ENCODE measurements at regions not wholly inside any gene's neighbourhood (a gene's known extent, or its start where the extent isn't known, plus 50 kb on each side); places are given as distances from the start of the nearest gene placed in this dataset.

- no peak overlapping the region for H2AK5ac ChIP-seq (ENCODE audit: low read depth, low read length)
- H3K4me3 ChIP-seq (ENCODE audit: low read length in 2 of 2): no peak overlapping the region
- H3K9ac ChIP-seq (ENCODE audit: low read depth, low read length, poor library complexity): no peak overlapping the region
- no peak overlapping the region for H2BK15ac ChIP-seq (ENCODE audit: low read length)
- H2BK5ac ChIP-seq (ENCODE audit: low read length): no peak overlapping the region
- H2BK120ac ChIP-seq (ENCODE audit: low read depth, low read length): no peak overlapping the region
- H3K4ac ChIP-seq (ENCODE audit: low read length): no peak overlapping the region
- no peak for DNase-seq (ENCODE audit: low spot score)
- no peaks in the 10 kb centered on the region for H3K36me3 ChIP-seq (replicated peaks in 1 of 2; ENCODE audit: control insufficient read depth in 2 of 2, insufficient read depth in 2 of 2, low read length in 2 of 2)
- H3K4me1 ChIP-seq (ENCODE audit: control insufficient read depth in 2 of 2, insufficient read depth in 1 of 2, low read depth in 1 of 2, low read length in 2 of 2): peaks cover 0 to 3% of the 10 kb centered on the region in 2 donors
- H4K8ac ChIP-seq (ENCODE audit: low read depth, low read length): no peak overlapping the region
- no peak overlapping the region for H3K4me2 ChIP-seq (ENCODE audit: insufficient read depth, low read length, poor library complexity, severe bottlenecking)
- no peaks in the 10 kb centered on the region for H3K9me3 ChIP-seq (replicated peaks in 1 of 2; ENCODE audit: control insufficient read depth in 2 of 2, insufficient read depth in 1 of 2, low read depth in 1 of 2, low read length in 2 of 2)
- H3K14ac ChIP-seq (ENCODE audit: low read length): no peak overlapping the region
- H3K79me1 ChIP-seq (ENCODE audit: low read depth, low read length): no peaks in the 10 kb centered on the region
- H2AFZ ChIP-seq (ENCODE audit: low read length): no peak overlapping the region
- no peak overlapping the region for H3K23ac ChIP-seq (ENCODE audit: low read depth, low read length, poor library complexity)
- no peak overlapping the region for H2BK12ac ChIP-seq (ENCODE audit: low read length)
- H4K91ac ChIP-seq (ENCODE audit: low read depth, low read length, poor library complexity): no peak overlapping the region
- H3K18ac ChIP-seq (ENCODE audit: low read length): no peak overlapping the region
- H3K27ac ChIP-seq (replicated peaks; ENCODE audit: low read length): no peak overlapping the region
- peaks cover 0 to 2% (median 0%) of the 10 kb centered on the region in 3 experiments for H3K27me3 ChIP-seq (ENCODE audit: control insufficient read depth in 3 of 3, insufficient read depth in 3 of 3, low read depth in 1 of 3, low read length in 3 of 3)
- WGBS, 2 donors (ENCODE audit: extremely low coverage in 2 of 2, insufficient read length in 2 of 2, insufficient replicate concordance in 1 of 2): no CpG with 5 or more reads among the region's 5 CpGs
These were observed 152.5 kb upstream of the NAV2 start for GRCh38 chr11:19560156-19560555.

GRCh38 chr11:19559746-19560145, 152.9 kb upstream of the NAV2 start:
- no peak overlapping the region for H2BK120ac ChIP-seq (ENCODE audit: low read depth, low read length)
- H2BK15ac ChIP-seq (ENCODE audit: low read length): no peak overlapping the region
- H3K4me1 ChIP-seq (ENCODE audit: control insufficient read depth in 2 of 2, insufficient read depth in 1 of 2, low read depth in 1 of 2, low read length in 2 of 2): peaks cover 0 to 3% of the 10 kb centered on the region in 2 donors
- no peak overlapping the region for H3K4me2 ChIP-seq (ENCODE audit: insufficient read depth, low read length, poor library complexity, severe bottlenecking)
- no peak overlapping the region for H3K4me3 ChIP-seq (ENCODE audit: low read length in 2 of 2)
- no peak overlapping the region for H3K14ac ChIP-seq (ENCODE audit: low read length)
- no peaks in the 10 kb centered on the region for H3K9me3 ChIP-seq (replicated peaks in 1 of 2; ENCODE audit: control insufficient read depth in 2 of 2, insufficient read depth in 1 of 2, low read depth in 1 of 2, low read length in 2 of 2)
- H4K91ac ChIP-seq (ENCODE audit: low read depth, low read length, poor library complexity): no peak overlapping the region
- H2BK12ac ChIP-seq (ENCODE audit: low read length): no peak overlapping the region
- no peak overlapping the region for H2AFZ ChIP-seq (ENCODE audit: low read length)
- H3K79me1 ChIP-seq (ENCODE audit: low read depth, low read length): no peaks in the 10 kb centered on the region
- no peak overlapping the region for H3K4ac ChIP-seq (ENCODE audit: low read length)
- no peak overlapping the region for H4K8ac ChIP-seq (ENCODE audit: low read depth, low read length)
- H3K27me3 ChIP-seq (ENCODE audit: control insufficient read depth in 3 of 3, insufficient read depth in 3 of 3, low read depth in 1 of 3, low read length in 3 of 3): peaks cover 0 to 2% (median 0%) of the 10 kb centered on the region in 3 experiments
- H2BK5ac ChIP-seq (ENCODE audit: low read length): no peak overlapping the region
- no peaks in the 10 kb centered on the region for H3K36me3 ChIP-seq (replicated peaks in 1 of 2; ENCODE audit: control insufficient read depth in 2 of 2, insufficient read depth in 2 of 2, low read length in 2 of 2)
- no peak for DNase-seq (ENCODE audit: low spot score)
- WGBS, 2 donors (ENCODE audit: extremely low coverage in 2 of 2, insufficient read length in 2 of 2, insufficient replicate concordance in 1 of 2): no CpG with 5 or more reads among the region's 6 CpGs
- H3K18ac ChIP-seq (ENCODE audit: low read length): no peak overlapping the region
- no peak overlapping the region for H3K27ac ChIP-seq (replicated peaks; ENCODE audit: low read length)
- H3K23ac ChIP-seq (ENCODE audit: low read depth, low read length, poor library complexity): no peak overlapping the region
- no peak overlapping the region for H3K9ac ChIP-seq (ENCODE audit: low read depth, low read length, poor library complexity)
- H2AK5ac ChIP-seq (ENCODE audit: low read depth, low read length): no peak overlapping the region

- H3K4ac ChIP-seq (ENCODE audit: low read length): no peak overlapping the region
- H3K4me3 ChIP-seq (ENCODE audit: low read length in 2 of 2): no peak overlapping the region
- H3K79me1 ChIP-seq (ENCODE audit: low read depth, low read length): no peaks in the 10 kb centered on the region
- DNase-seq (ENCODE audit: low spot score): no peak
- no CpG with 5 or more reads among the region's 12 CpGs for WGBS, 2 donors (ENCODE audit: extremely low coverage in 2 of 2, insufficient read length in 2 of 2, insufficient replicate concordance in 1 of 2)
- H3K4me2 ChIP-seq (ENCODE audit: insufficient read depth, low read length, poor library complexity, severe bottlenecking): no peak overlapping the region
- H2BK5ac ChIP-seq (ENCODE audit: low read length): no peak overlapping the region
- peaks cover 0 to 2% (median 0%) of the 10 kb centered on the region in 3 experiments for H3K27me3 ChIP-seq (ENCODE audit: control insufficient read depth in 3 of 3, insufficient read depth in 3 of 3, low read depth in 1 of 3, low read length in 3 of 3)
- H2BK12ac ChIP-seq (ENCODE audit: low read length): no peak overlapping the region
- H2AFZ ChIP-seq (ENCODE audit: low read length): no peak overlapping the region
- H3K14ac ChIP-seq (ENCODE audit: low read length): no peak overlapping the region
- H4K8ac ChIP-seq (ENCODE audit: low read depth, low read length): no peak overlapping the region
- no peak overlapping the region for H2BK15ac ChIP-seq (ENCODE audit: low read length)
- no peak overlapping the region for H3K27ac ChIP-seq (replicated peaks; ENCODE audit: low read length)
- H3K23ac ChIP-seq (ENCODE audit: low read depth, low read length, poor library complexity): no peak overlapping the region
- H2AK5ac ChIP-seq (ENCODE audit: low read depth, low read length): no peak overlapping the region
- H3K4me1 ChIP-seq (ENCODE audit: control insufficient read depth in 2 of 2, insufficient read depth in 1 of 2, low read depth in 1 of 2, low read length in 2 of 2): peaks cover 2 to 10% of the 10 kb centered on the region in 2 donors
- H2BK120ac ChIP-seq (ENCODE audit: low read depth, low read length): no peak overlapping the region
- H3K9ac ChIP-seq (ENCODE audit: low read depth, low read length, poor library complexity): no peak overlapping the region
- no peaks in the 10 kb centered on the region for H3K9me3 ChIP-seq (replicated peaks in 1 of 2; ENCODE audit: control insufficient read depth in 2 of 2, insufficient read depth in 1 of 2, low read depth in 1 of 2, low read length in 2 of 2)
- no peak overlapping the region for H4K91ac ChIP-seq (ENCODE audit: low read depth, low read length, poor library complexity)
- H3K36me3 ChIP-seq (replicated peaks in 1 of 2; ENCODE audit: control insufficient read depth in 2 of 2, insufficient read depth in 2 of 2, low read length in 2 of 2): no peaks in the 10 kb centered on the region
- no peak overlapping the region for H3K18ac ChIP-seq (ENCODE audit: low read length)
These were observed 154.2 kb upstream of the NAV2 start for GRCh38 chr11:19558189-19558986.

GRCh38 chr11:19557720-19558140, 154.9 kb upstream of the NAV2 start:
- Histone ChIP-seq H3K36me3 (replicated peaks in 1 of 2; ENCODE audit: control insufficient read depth in 2 of 2, insufficient read depth in 2 of 2, low read length in 2 of 2) (no peaks in the 10 kb centered on the region), H3K27me3 (ENCODE audit: control insufficient read depth in 3 of 3, insufficient read depth in 3 of 3, low read depth in 1 of 3, low read length in 3 of 3) (peaks cover 0 to 2% (median 0%) of the 10 kb centered on the region in 3 experiments), H2AK5ac (ENCODE audit: low read depth, low read length) (no peak overlapping the region), H3K9me3 (replicated peaks in 1 of 2; ENCODE audit: control insufficient read depth in 2 of 2, insufficient read depth in 1 of 2, low read depth in 1 of 2, low read length in 2 of 2) (no peaks in the 10 kb centered on the region), H4K8ac (ENCODE audit: low read depth, low read length) (no peak overlapping the region), H3K9ac (ENCODE audit: low read depth, low read length, poor library complexity) (no peak overlapping the region), H3K4ac (ENCODE audit: low read length) (no peak overlapping the region), H3K4me3 (ENCODE audit: low read length in 2 of 2) (no peak overlapping the region), H3K4me2 (ENCODE audit: insufficient read depth, low read length, poor library complexity, severe bottlenecking) (no peak overlapping the region), H3K27ac (replicated peaks; ENCODE audit: low read length) (no peak overlapping the region), H2BK120ac (ENCODE audit: low read depth, low read length) (no peak overlapping the region), H4K91ac (ENCODE audit: low read depth, low read length, poor library complexity) (no peak overlapping the region), H2BK5ac (ENCODE audit: low read length) (no peak overlapping the region), H3K14ac (ENCODE audit: low read length) (no peak overlapping the region), H3K18ac (ENCODE audit: low read length) (no peak overlapping the region), H2BK12ac (ENCODE audit: low read length) (no peak overlapping the region), H3K4me1 (ENCODE audit: control insufficient read depth in 2 of 2, insufficient read depth in 1 of 2, low read depth in 1 of 2, low read length in 2 of 2) (peaks cover 8 to 16% of the 10 kb centered on the region in 2 donors), H3K23ac (ENCODE audit: low read depth, low read length, poor library complexity) (no peak overlapping the region), H2BK15ac (ENCODE audit: low read length) (no peak overlapping the region), H2AFZ (ENCODE audit: low read length) (no peak overlapping the region), H3K79me1 (ENCODE audit: low read depth, low read length) (no peaks in the 10 kb centered on the region)
- no CpG with 5 or more reads among the region's 7 CpGs for WGBS, 2 donors (ENCODE audit: extremely low coverage in 2 of 2, insufficient read length in 2 of 2, insufficient replicate concordance in 1 of 2)
- peak; percentile 77 for DNase-seq (ENCODE audit: low spot score)

Data from neuronal stem cell (in vitro differentiated cells).